Neutrophil (primary cell): ENCODE measurements at regions not wholly inside any gene's neighbourhood (a gene's known extent, or its start where the extent isn't known, plus 50 kb on each side); places are given as distances from the start of the nearest gene placed in this dataset.

Source experiments
- H3K27ac ChIP-seq: fragments of 200-600 bp; sonication (generic); 2 replicates; pipeline ENCODE4 v1.5.1; 2016; ENCODE audit warnings: mild to moderate bottlenecking, moderate library complexity
- H3K27me3 ChIP-seq: fragments of 200-600 bp; sonication (generic); 2 replicates; pipeline ENCODE4 v1.6.0; 2016; ENCODE audit warnings: mild to moderate bottlenecking
- H3K36me3 ChIP-seq: fragments of 200-600 bp; sonication (generic); 2 replicates; pipeline ENCODE4 v1.5.1; 2017
- H3K4me1 ChIP-seq, 2 experiments: fragments of 200-600 bp in 1 of 2; sonication (generic) in 1 of 2; 1 replicate in 1 of 2; 2 replicates in 1 of 2; pipeline versions ENCODE4 v1.5.1 to v1.6.1; 2013 to 2016; ENCODE audit warnings: low read depth in 1 of 2, low read length in 1 of 2, mild to moderate bottlenecking in 1 of 2, moderate library complexity in 1 of 2; ENCODE audit not compliant: control insufficient read depth in 1 of 2, insufficient read depth in 1 of 2
- H3K4me3 ChIP-seq, 2 experiments: fragments of 200-600 bp in 1 of 2; sonication (generic) in 1 of 2; 1 replicate in 1 of 2; 2 replicates in 1 of 2; pipeline ENCODE4 v1.5.1; 2013 to 2016; ENCODE audit warnings: low read depth in 1 of 2, low read length in 1 of 2, mild to moderate bottlenecking in 1 of 2, moderate library complexity in 1 of 2
- H3K9me3 ChIP-seq: fragments of 200-600 bp; sonication (generic); 2 replicates; pipeline ENCODE4 v1.5.1; 2016
- TF ChIP-seq, protein P1 (sequence below): fragments of 200-600 bp; sonication (generic); IDR thresholded peaks from 2 replicates; pipeline ENCODE4 v1.5.1; 2016; ENCODE audit warnings: antibody characterized with exemption

- Histone ChIP-seq H3K4me3 (no peak overlapping the region), H3K9me3 (no peaks in the 10 kb centered on the region), H3K27ac (no peak overlapping the region), H3K36me3 (no peaks in the 10 kb centered on the region), H3K27me3 (no peaks in the 10 kb centered on the region), H3K4me1 (no peaks in the 10 kb centered on the region)
- TF ChIP-seq, protein P1, sequence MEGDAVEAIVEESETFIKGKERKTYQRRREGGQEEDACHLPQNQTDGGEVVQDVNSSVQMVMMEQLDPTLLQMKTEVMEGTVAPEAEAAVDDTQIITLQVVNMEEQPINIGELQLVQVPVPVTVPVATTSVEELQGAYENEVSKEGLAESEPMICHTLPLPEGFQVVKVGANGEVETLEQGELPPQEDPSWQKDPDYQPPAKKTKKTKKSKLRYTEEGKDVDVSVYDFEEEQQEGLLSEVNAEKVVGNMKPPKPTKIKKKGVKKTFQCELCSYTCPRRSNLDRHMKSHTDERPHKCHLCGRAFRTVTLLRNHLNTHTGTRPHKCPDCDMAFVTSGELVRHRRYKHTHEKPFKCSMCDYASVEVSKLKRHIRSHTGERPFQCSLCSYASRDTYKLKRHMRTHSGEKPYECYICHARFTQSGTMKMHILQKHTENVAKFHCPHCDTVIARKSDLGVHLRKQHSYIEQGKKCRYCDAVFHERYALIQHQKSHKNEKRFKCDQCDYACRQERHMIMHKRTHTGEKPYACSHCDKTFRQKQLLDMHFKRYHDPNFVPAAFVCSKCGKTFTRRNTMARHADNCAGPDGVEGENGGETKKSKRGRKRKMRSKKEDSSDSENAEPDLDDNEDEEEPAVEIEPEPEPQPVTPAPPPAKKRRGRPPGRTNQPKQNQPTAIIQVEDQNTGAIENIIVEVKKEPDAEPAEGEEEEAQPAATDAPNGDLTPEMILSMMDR = no peak
Measured at GRCh38 chr15:62805502-62805901, 237.0 kb upstream of the TPM1 start.

DNA sequence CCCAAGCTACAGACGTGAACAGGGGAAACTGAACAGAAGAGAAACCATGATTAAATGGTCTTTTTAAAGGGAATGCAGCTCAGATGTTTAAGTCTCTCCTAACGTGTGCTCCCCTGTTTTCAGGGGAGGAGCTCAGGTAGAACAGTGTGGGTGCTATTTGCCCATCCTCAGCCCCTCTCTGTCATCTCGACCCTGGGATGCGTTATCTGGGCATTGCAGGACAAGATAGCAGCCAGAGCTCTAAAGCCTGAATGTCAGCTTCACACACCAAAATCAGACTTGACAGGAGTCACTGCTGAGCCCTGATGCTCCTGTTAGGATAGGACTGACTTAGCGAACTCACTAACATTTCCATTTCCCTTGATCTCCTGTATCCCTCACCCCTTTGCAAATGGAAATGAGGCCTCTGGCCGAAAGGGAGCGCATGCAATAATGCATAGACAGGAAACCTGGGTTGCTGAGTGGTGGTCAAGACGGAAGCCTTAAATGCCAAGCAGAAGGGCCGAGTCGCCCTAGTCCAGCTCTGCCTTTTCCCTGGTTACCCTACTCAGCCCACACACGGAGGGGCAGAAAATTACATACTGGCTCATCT is 234.9 kb upstream of the TPM1 start:
- H3K4me1 ChIP-seq = no peaks in the 10 kb centered on the region
- no peaks in the 10 kb centered on the region for H3K36me3 ChIP-seq
- no peak overlapping the region for H3K4me3 ChIP-seq
- no peaks in the 10 kb centered on the region for H3K27me3 ChIP-seq
- no peak overlapping the region for H3K27ac ChIP-seq
- TF ChIP-seq, protein P1 = no peak
- H3K9me3 ChIP-seq = no peaks in the 10 kb centered on the region

DNA sequence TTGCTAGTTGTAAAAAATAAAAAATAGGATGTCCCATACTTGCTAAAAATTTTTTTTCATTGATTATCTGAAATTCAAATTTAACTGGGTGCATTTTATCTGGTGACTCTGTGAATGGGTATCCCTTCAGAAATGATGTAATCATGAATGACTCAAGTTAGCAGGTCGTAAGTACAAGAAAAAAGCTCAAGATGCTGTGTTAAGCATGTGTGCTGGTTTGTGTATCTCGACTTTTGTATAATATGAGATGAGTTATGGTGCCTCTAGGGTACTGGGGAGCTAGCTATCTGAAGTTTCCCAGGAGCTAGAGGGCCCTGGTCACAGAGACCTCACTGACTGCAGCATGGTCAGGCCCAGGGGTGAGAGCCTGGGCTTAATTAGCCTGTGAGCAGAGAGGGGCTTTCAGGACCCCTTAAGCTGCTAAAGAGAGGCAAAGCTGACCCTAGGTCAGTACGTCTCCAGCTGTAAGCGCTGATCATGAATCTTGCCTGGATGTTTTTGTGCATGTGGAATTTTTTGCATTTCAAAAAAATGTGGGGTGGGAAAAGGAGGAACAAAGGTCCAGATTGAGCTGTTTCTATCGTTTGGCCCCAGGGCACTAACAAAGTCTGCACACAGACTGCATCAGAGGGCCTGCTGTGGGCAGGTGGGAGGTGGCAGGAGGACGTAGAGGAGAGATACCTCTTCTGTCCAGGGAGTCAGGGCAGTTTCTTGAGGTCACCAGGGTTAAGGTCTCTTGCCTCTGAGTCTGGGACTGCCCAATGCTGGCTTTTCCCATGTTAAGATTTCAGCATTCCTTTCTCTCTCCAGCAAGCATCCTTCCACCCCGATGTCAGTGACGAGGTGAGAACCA is 233.2 kb upstream of the TPM1 start:
- TF ChIP-seq, protein P1 = no peak
- Histone ChIP-seq H3K4me1 (no peaks in the 10 kb centered on the region), H3K27me3 (no peaks in the 10 kb centered on the region), H3K27ac (no peak overlapping the region), H3K9me3 (no peaks in the 10 kb centered on the region), H3K4me3 (no peak overlapping the region), H3K36me3 (no peaks in the 10 kb centered on the region)

DNA sequence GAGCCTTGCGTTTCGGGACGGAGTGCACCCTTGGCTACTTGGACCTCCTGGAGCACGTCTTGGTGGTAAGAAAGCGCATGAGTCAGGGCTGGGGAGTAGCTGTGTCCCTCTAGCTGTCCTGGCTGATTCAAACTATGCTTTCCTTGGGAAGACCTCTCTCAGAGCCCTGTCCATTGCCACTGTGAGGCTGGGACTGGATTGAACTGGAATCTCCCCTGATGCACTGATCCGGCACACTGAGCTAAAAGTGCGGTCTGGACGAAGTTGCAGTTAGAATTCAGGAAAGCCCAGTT is 232.6 kb upstream of the TPM1 start:
- Histone ChIP-seq H3K4me3 (no peak overlapping the region), H3K27me3 (no peaks in the 10 kb centered on the region), H3K9me3 (no peaks in the 10 kb centered on the region), H3K36me3 (no peaks in the 10 kb centered on the region), H3K4me1 (no peaks in the 10 kb centered on the region), H3K27ac (no peak overlapping the region)
- TF ChIP-seq, protein P1 = no peak

DNA sequence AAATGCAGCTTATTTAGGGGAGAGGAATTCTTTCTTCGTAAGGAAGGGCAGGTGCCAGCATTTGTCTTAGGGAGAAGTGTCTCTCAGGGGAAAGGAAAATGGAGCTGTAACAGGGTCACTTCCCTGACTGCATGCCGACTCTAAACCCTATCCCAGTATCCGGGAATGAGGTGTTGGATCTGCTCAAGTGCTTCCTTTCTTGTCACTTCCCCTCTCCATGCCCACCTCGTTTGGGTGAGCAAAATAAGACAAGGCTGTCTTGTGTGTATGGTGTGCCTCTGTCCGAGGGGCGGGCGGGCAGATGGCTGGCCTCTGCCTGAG is 230.1 kb upstream of the TPM1 start:
- Histone ChIP-seq H3K36me3 (no peaks in the 10 kb centered on the region), H3K27ac (no peak overlapping the region), H3K4me3 (no peak overlapping the region), H3K9me3 (no peaks in the 10 kb centered on the region), H3K27me3 (no peaks in the 10 kb centered on the region), H3K4me1 (no peaks in the 10 kb centered on the region)
- TF ChIP-seq, protein P1 = no peak
